ENCODE measurements at regions not wholly inside any gene's neighbourhood (a gene's known extent, or its start where the extent isn't known, plus 50 kb on each side); places are given as distances from the start of the nearest gene placed in this dataset.
"Not testable (repeated sequence)": the region's sequence is repeated elsewhere in the genome, so short reads cannot be mapped to it uniquely, and the experiment has no call there.

- DNase-seq (no peak), ATAC-seq (ENCODE audit: low read depth) (no peak)
- intact Hi-C loops (cut with micrococcal nuclease) = no loop called here
- 87% methylated on average over 3 of the region's 9 CpGs for WGBS (ENCODE audit: insufficient coverage)
- peaks cover 0 to 73% (median 0%) of the 10 kb centered on the region in 3 donors for H3K9me3 ChIP-seq (ENCODE audit: control extremely low read depth in 1 of 3, control insufficient read depth in 2 of 3, insufficient read depth in 1 of 3, low read length in 2 of 3)
- H3K9me3 Mint-ChIP-seq (ENCODE audit: insufficient read depth) = no peaks in the 10 kb centered on the region
- H3K27ac ChIP-seq (ENCODE audit: low read length in 2 of 2) = no peak overlapping the region
- no peak overlapping the region for H3K4me2 ChIP-seq (replicated peaks; ENCODE audit: low read depth, low read length, poor library complexity, severe bottlenecking)
- no peak overlapping the region for H3K27ac Mint-ChIP-seq
- no peaks in the 10 kb centered on the region for H3K27me3 ChIP-seq (replicated peaks in 1 of 4; ENCODE audit: control extremely low read depth in 1 of 4, control insufficient read depth in 3 of 4, insufficient read depth in 4 of 4, low read length in 3 of 4)
- no peaks in the 10 kb centered on the region for H3K27me3 Mint-ChIP-seq
- H4K20me1 ChIP-seq (ENCODE audit: control insufficient read depth, insufficient read depth, low read length, poor library complexity, severe bottlenecking) = no peaks in the 10 kb centered on the region
- H2AFZ ChIP-seq (ENCODE audit: insufficient read depth, low read depth, low read length, poor library complexity, severe bottlenecking) = no peak overlapping the region
- H3K4me3 Mint-ChIP-seq = no peak overlapping the region
- POLR2A ChIA-PET = no interaction called here
- CTCF ChIA-PET = no interaction called here
- H3K79me2 ChIP-seq (ENCODE audit: control insufficient read depth, insufficient read depth, low read length) = no peaks in the 10 kb centered on the region
- H3K36me3 ChIP-seq (replicated peaks in 1 of 2; ENCODE audit: control extremely low read depth in 1 of 2, control insufficient read depth in 1 of 2, extremely low read depth in 1 of 2, insufficient read depth in 2 of 2, low read length in 1 of 2) = no peaks in the 10 kb centered on the region
- no peak for TF ChIP-seq CTCF (IDR thresholded peaks at IDR 0.05)
- TF ChIP-seq EZH2 (IDR thresholded peaks at IDR 0.05; ENCODE audit: borderline replicate concordance, insufficient read depth, low read depth, low read length, poor library complexity, severe bottlenecking) = no peak
- H3K4me1 ChIP-seq (ENCODE audit: control insufficient read depth in 2 of 2, insufficient read depth in 2 of 2, low read length in 2 of 2) = no peaks in the 10 kb centered on the region
- no peaks in the 10 kb centered on the region for H3K4me1 Mint-ChIP-seq
- no peak overlapping the region for H3K9ac ChIP-seq (ENCODE audit: low read length)
- no peak overlapping the region for H3K4me3 ChIP-seq (ENCODE audit: control extremely low read depth in 1 of 5, extremely low read depth in 1 of 5, insufficient read depth in 1 of 5, low read depth in 2 of 5, low read length in 4 of 5)
Measured at GRCh38 chr7:57202274-57202673, 70.0 kb upstream of the ZNF479 start.

GRCh38 chr7:57203161-57203791 lies 71.0 kb upstream of the ZNF479 start:
- TF ChIP-seq CTCF (IDR thresholded peaks at IDR 0.05) = no peak
- no peak for TF ChIP-seq EZH2 (IDR thresholded peaks at IDR 0.05; ENCODE audit: borderline replicate concordance, insufficient read depth, low read depth, low read length, poor library complexity, severe bottlenecking)
- Mint-ChIP-seq H3K27me3 (no peaks in the 10 kb centered on the region), H3K4me3 (no peak overlapping the region), H3K9me3 (ENCODE audit: insufficient read depth) (no peaks in the 10 kb centered on the region), H3K4me1 (no peaks in the 10 kb centered on the region), H3K27ac (no peak overlapping the region)
- no peaks in the 10 kb centered on the region for H3K27me3 ChIP-seq (replicated peaks in 1 of 4; ENCODE audit: control extremely low read depth in 1 of 4, control insufficient read depth in 3 of 4, insufficient read depth in 4 of 4, low read length in 3 of 4)
- H3K9me3 ChIP-seq (ENCODE audit: control extremely low read depth in 1 of 3, control insufficient read depth in 2 of 3, insufficient read depth in 1 of 3, low read length in 2 of 3) = peaks cover 0 to 83% (median 0%) of the 10 kb centered on the region in 3 donors
- no peaks in the 10 kb centered on the region for H3K36me3 ChIP-seq (replicated peaks in 1 of 2; ENCODE audit: control extremely low read depth in 1 of 2, control insufficient read depth in 1 of 2, extremely low read depth in 1 of 2, insufficient read depth in 2 of 2, low read length in 1 of 2)
- no peak overlapping the region for H2AFZ ChIP-seq (ENCODE audit: insufficient read depth, low read depth, low read length, poor library complexity, severe bottlenecking)
- POLR2A ChIA-PET = no interaction called here
- H4K20me1 ChIP-seq (ENCODE audit: control insufficient read depth, insufficient read depth, low read length, poor library complexity, severe bottlenecking) = no peaks in the 10 kb centered on the region
- H3K4me3 ChIP-seq (ENCODE audit: control extremely low read depth in 1 of 5, extremely low read depth in 1 of 5, insufficient read depth in 1 of 5, low read depth in 2 of 5, low read length in 4 of 5) = no peak overlapping the region
- H3K9ac ChIP-seq (ENCODE audit: low read length) = no peak overlapping the region
- CTCF ChIA-PET = no interaction called here
- ATAC-seq (ENCODE audit: low read depth) = no peak
- no peak overlapping the region for H3K27ac ChIP-seq (ENCODE audit: low read length in 2 of 2)
- H3K4me1 ChIP-seq (ENCODE audit: control insufficient read depth in 2 of 2, insufficient read depth in 2 of 2, low read length in 2 of 2) = no peaks in the 10 kb centered on the region
- no peak overlapping the region for H3K4me2 ChIP-seq (replicated peaks; ENCODE audit: low read depth, low read length, poor library complexity, severe bottlenecking)
- intact Hi-C loops (cut with micrococcal nuclease) = no loop called here
- no peak for DNase-seq
- H3K79me2 ChIP-seq (ENCODE audit: control insufficient read depth, insufficient read depth, low read length) = no peaks in the 10 kb centered on the region
- 56% methylated on average over 49 of the region's 51 CpGs for WGBS (ENCODE audit: insufficient coverage)

- H3K9me3 ChIP-seq (ENCODE audit: control extremely low read depth in 1 of 3, control insufficient read depth in 2 of 3, insufficient read depth in 1 of 3, low read length in 2 of 3) = peaks cover 0 to 81% (median 0%) of the 10 kb centered on the region in 3 donors
- H3K27ac Mint-ChIP-seq; H3K9me3 Mint-ChIP-seq (ENCODE audit: insufficient read depth): not testable (repeated sequence)
Measured at GRCh38 chr7:57203858-57204257, 71.6 kb upstream of the ZNF479 start.

More at GRCh38 chr7:57203858-57204257, 71.6 kb upstream of the ZNF479 start:
- H3K27me3 ChIP-seq (replicated peaks in 1 of 4; ENCODE audit: control extremely low read depth in 1 of 4, control insufficient read depth in 3 of 4, insufficient read depth in 4 of 4, low read length in 3 of 4); H3K4me3 ChIP-seq (ENCODE audit: control extremely low read depth in 1 of 5, extremely low read depth in 1 of 5, insufficient read depth in 1 of 5, low read depth in 2 of 5, low read length in 4 of 5); H3K27me3 Mint-ChIP-seq; POLR2A ChIA-PET; H2AFZ ChIP-seq (ENCODE audit: insufficient read depth, low read depth, low read length, poor library complexity, severe bottlenecking); H3K4me3 Mint-ChIP-seq; ATAC-seq (ENCODE audit: low read depth); H3K36me3 ChIP-seq (replicated peaks in 1 of 2; ENCODE audit: control extremely low read depth in 1 of 2, control insufficient read depth in 1 of 2, extremely low read depth in 1 of 2, insufficient read depth in 2 of 2, low read length in 1 of 2); CTCF ChIA-PET; H3K79me2 ChIP-seq (ENCODE audit: control insufficient read depth, insufficient read depth, low read length); H3K4me2 ChIP-seq (replicated peaks; ENCODE audit: low read depth, low read length, poor library complexity, severe bottlenecking); intact Hi-C loops (cut with micrococcal nuclease); H3K9ac ChIP-seq (ENCODE audit: low read length); H3K4me1 Mint-ChIP-seq; H4K20me1 ChIP-seq (ENCODE audit: control insufficient read depth, insufficient read depth, low read length, poor library complexity, severe bottlenecking); H3K27ac ChIP-seq (ENCODE audit: low read length in 2 of 2); DNase-seq; H3K4me1 ChIP-seq (ENCODE audit: control insufficient read depth in 2 of 2, insufficient read depth in 2 of 2, low read length in 2 of 2): not testable (repeated sequence)
- 71% methylated on average over 15 of the region's 15 CpGs for WGBS (ENCODE audit: insufficient coverage)
